NB4 (cell line): ENCODE measurements at regions not wholly inside any gene's neighbourhood (a gene's known extent, or its start where the extent isn't known, plus 50 kb on each side); places are given as distances from the start of the nearest gene placed in this dataset.

Experiments
- CTCF ChIP-seq: IDR thresholded peaks from one replicate; pipeline ENCODE4 v1.5.1; 2012; ENCODE audit warnings: low read depth, low read length
- POLR2A ChIP-seq: IDR thresholded peaks from 2 replicates; pipeline ENCODE4 v1.6.1; 2011; ENCODE audit warnings: mild to moderate bottlenecking; ENCODE audit not compliant: insufficient read length; ENCODE audit errors: extremely low read depth
- TF ChIP-seq, protein P1 (sequence below): IDR thresholded peaks from 2 replicates; pipeline ENCODE4 v1.6.1; 2011; ENCODE audit warnings: low read depth, low read length

DNA sequence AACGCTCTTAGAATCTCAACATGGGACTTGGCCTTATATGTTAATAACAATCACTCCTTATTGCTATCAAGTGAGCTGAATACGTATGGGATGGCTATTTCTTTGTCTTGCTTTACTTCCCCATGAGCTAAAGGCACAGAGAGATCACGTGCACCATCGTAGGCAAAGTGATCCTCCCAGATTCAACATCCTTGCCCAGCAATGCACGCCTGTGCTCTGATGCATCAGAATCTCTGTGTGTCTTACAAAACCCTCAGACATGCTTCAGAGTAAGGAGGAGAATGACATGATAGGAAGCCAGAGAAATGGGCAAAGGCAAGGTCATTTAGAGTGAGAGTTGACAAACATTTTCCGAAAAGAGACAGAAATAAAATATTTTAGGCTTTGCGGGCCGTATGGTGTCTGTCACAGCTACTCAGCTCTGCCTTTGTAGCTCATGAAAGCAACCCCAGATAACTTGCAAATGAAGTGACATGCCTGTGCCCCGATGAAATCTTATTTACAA, 277.6 kb upstream of the CDH4 start:
- TF ChIP-seq CTCF, result no peak
- TF ChIP-seq, protein P1, sequence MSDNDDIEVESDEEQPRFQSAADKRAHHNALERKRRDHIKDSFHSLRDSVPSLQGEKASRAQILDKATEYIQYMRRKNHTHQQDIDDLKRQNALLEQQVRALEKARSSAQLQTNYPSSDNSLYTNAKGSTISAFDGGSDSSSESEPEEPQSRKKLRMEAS, result no peak
- TF ChIP-seq POLR2A, result no peak
